UCSD-AML1 (cell line): ENCODE measurements at regions not wholly inside any gene's neighbourhood (a gene's known extent, or its start where the extent isn't known, plus 50 kb on each side); places are given as distances from the start of the nearest gene placed in this dataset.
"Not testable (repeated sequence)": the region's sequence is repeated elsewhere in the genome, so short reads cannot be mapped to it uniquely, and the experiment has no call there.

ENCODE experiments used
- DNase-seq: peaks from one replicate; lab custom pipeline; 2025; ENCODE audit not compliant: unreplicated experiment; lab: John Stamatoyannopoulos, UW

DNA sequence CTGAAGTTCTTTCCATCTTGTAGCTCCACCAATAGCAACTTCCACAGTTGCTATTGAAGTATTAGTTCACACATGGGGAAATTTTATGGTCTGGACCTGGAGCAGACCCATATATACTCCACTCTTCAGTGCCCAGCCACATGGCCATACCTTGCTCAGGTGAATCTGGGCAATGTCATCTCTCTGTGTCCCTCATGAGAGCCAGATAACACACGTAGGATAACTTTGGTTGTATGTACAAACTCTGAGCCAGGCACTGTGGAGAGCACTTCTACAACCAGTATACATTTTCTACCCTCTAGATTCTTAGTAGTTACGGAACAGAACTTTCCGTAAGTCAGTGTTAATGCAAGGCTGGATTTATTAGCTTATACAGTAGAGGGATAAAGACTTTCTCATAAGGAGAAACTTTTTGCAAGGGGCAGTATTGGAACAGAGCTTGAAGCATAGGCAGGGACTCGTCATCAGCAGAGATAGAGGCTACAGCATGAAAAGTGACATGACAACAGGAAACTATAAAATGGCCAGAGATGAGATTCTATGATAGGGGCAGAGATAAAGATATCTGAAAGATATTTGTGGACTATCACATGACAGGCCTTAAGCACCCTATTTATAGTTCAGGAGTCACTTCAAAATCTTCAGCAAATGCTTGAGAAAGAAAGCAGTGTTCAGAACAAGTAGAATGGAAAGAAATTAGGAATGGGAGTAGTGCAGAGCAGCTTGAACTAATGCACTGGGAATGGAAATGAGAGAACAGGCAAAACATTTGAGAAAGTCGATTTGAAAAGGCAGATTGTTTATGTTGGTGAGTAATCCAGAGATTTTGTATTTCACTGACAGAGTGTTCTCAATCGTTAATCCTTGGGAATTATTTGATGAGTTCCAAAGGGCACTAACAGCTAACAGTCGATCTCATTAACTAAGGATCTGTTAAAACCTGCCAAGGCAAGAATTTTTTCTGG is 481.8 kb downstream of the USP25 start:
- no peak for DNase-seq

DNA sequence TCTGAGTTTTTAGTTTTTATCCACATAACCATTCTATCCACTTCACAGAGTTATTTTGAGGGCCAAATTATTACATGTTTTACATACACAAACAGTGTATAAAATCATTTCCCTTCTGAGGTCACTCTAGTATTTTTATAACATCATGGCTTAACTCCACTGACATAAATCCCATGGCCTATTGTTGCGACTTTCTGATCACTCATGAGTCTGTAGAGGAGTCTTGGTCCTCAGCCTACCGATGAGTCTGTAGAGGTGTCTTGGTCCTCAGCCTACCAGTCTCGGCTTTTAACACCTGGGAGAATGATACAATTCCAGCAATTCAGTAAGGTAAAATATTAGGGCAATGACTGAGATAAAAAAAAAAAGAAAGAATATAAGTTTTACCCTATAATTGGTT is 483.7 kb downstream of the USP25 start:
- DNase-seq: no peak

DNA sequence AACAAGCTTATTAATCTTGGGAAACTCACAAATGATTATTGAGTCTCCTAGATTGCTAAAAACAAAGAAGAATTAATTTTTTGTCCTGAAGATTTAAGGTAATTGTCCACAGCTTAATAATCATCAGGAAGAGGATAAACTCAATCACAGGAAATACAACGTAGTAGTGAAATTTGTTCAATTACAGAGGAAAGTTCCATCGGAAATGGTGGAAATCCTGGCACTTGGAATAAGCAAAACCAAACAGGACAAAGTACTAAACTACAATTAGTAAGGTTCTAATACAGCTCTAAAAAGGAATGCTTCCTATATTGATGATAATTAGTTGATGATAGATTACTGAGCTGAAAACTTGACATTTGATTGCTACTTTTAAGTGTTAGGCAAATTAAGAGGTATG is 485.4 kb downstream of the USP25 start:
- no peak for DNase-seq

DNA sequence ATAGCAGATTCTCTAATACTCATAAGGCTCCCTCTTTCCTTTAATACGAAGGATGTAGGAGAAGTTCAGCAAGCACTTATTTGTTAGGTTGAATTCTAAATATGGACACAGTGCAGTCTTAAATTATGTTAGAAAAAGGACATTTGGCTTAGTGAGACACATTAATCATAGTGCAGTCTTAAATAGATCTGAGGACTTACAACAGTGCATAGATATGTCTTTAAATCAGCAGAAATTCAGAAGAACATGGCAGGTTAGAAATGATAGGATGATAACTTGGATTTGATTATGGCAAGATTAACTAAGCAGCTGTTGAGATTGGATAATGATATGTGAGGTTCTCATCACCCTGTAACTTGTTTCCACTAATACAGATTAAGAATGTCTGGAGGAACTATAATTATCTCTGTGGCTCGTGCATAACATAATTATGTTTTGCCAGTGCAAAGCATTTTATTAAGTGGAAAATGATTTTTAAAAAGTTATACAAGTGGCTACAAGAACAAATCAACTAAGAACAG is 485.9 kb downstream of the USP25 start:
- no peak for DNase-seq

DNA sequence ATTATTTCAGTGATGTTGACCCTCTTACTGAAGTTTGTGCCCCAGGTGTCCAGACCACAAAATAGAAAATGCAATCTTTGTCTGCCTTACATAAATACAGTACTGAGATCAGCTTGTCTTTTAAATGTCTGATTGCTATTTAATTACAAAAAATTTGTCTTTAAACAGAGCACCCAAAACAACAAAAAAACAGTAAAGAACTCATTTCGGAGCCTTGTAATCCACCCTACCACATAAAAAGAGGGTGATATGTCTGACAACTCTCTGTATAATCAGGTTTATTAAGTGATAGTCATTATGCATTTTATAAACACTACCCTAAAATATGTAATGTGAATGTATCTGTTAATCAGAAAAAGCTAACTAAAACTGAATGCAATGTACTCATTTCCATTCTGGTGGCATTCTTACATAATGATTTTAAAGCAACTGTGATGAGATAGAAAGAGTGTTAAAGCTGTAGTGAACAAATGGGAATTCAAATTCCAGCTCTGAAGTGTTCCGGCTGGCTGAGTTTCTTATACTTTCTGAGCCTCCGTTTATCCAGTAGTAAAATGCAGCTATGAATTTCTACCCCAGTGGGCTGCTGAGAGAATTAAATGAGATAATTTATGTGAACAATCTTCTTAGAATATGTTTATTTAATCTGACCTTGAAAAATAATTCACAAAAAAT is 486.6 kb downstream of the USP25 start:
- no peak for DNase-seq

DNA sequence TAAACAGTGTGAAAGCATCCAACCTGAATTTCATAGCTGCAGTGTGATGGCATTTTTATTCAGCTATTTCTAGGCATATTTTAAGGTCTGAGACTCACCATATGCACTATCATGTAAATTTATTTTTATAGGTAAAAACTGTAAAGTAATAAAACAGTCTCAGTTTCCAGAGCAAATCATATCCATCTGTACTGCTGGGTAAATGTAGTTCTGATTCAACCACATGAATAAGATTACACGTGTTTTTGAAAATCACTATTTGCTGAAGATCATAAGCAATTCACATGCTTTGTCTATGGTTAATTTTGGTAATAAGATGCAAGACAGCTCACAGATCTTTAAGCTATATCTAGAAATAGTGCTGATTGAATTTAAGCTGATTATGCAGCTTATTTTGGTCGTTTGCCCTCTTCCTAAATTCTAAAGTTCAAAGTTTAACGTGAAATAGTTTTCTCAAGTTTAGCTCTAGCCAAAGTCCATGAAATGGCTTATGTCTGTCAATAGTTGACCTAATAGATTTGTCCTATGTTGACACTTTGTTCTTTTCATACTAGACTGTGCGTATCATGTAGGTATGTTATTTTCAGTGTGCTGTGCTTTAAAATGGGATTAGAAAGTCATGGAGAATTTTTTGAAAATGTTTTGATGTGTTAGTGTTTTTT is 489.0 kb downstream of the USP25 start:
- DNase-seq: no peak

DNA sequence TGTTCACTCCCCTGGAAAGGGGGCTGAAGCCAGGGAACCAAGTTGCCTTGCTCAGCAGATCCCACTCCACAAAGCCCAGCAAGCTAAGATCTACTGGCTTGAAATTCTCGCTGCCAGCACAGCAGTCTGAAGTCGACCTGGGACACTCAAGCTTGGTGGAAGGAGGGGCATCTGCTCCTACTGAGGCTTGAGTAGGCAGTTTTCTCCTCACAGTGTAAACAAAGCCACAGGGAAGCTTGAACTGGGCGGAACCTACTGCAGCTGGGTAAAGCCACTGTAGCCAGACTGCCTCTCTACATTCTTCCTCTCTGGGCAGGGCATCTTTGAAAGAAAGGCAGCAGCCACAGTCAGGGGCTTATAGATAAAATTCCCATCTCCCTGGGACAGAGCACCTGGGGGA is 495.0 kb downstream of the USP25 start:
- not testable (repeated sequence) for DNase-seq

DNA sequence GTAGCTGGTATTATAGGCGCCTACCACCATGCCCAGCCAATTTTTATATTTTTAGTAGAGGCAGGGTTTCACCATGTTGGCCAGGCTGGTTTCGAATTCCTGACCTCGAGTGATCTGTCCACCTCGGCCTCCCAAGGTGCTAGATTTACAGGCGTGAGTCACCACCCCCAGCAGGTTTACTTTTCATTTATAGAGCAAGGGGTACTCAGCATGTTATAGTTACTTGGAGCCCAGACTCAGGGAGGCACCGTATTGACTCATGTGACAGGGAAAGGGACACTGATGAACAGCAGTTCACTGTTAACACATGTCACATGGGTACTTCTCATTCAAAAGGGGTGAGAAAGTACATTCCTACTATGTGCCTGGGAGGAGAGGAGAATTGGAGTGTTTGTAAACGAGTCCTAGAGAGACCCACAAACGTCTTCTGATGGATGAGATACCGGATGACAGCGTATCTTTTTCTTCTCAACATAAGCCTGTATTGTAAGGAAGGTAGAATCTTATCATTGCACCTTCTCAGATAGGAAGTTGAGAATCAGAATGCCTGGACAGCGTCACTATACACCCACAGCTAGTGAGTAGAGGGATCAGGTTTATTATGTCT is 510.0 kb downstream of the USP25 start:
- no peak for DNase-seq

DNA sequence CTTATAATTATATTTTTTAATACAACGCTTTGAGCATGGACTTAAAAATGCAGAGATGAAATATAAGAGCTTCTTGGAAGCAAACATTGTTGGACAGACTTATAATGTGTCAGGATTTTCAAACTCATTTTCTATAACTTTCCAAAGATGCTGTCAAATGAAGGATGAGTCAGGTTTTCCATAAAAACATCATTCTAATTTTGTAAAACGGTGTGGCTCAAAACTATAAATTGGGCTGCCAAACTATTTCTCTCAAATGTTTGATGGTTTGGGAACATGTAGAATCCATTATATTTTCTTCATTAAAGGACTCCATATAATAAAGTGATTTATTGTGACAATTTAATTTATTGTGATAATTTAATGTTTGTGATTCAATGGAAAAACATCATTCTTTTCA is 511.2 kb downstream of the USP25 start:
- DNase-seq: no peak

DNA sequence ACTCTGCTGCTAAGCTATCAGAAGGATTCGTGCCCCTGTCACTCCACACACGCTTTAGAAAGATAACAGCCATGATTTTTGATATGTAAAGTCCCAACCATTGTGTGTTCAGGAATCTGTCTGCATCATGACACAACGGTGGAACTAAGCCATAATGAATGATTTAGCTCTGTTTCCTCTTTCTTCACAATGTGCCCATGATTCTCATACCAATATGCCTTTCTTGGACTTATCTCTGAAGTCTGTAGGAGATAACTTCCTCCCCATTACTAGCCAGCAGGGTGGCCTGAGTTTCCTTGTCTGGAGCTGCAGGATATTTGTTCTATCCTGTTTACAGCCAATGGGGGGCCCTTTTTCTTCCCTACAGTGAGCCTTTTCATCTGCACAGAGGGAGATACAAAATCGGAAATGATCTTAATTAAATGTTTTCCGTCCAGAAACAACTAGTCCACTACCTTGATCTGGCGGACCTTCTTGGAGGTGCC is 511.7 kb downstream of the USP25 start:
- peak; percentile 38 for DNase-seq

DNA sequence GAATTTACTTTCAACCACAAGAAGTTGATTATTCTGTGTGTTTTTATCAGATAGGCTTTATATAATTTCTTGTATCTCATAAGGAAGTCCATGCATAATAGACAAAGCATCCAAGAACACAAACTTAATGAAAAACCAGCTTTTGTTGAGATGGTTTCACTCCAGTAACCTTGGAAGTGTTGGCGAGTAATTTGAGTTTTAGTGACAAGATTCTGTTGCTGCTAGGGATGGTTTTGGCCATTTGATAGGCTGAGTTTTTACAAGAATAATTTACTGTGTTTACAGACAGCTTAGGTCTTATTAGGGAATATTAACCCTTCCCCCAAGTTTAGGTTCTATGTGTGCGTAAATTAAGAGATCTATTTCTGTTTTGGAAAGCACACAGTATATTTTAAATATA is 513.6 kb downstream of the USP25 start:
- no peak for DNase-seq

DNA sequence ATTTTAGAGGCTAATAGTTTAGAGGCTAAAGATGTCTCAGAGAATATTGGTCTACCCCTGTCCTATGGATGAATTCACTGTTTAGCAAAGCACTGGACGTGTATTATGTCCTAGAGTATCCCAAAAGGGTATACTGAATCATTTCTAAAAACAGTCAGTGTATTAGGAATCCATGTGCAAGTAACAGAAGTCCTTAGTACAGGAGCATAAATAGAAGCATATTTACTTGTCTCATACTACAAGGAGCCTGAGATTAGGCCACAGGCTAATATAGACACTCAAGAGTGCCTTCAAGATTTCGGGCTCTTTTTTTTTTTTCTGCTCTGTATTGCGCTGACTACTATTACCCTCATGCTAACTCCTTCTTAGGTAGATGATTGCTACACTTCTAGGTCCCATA is 518.9 kb downstream of the USP25 start:
- no peak for DNase-seq

DNA sequence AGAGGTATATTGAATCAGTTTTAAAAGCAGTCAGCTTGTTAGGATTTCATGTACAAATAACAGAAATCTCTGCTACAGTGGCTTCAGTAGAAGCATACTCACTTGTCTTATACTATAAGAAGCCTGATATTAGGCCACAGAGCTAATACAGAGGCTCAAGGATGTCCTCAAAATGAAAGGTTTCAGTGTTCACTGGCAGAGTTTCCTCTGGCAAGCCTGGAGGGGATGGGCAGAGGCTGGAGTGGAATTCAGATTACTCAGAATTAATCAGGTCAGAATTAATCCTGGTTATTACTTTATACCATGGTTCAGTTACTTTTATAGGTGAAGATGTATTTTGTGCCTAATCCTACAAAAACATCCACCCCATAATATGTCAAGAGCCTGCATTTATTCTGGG is 520.5 kb downstream of the USP25 start:
- no peak for DNase-seq

DNA sequence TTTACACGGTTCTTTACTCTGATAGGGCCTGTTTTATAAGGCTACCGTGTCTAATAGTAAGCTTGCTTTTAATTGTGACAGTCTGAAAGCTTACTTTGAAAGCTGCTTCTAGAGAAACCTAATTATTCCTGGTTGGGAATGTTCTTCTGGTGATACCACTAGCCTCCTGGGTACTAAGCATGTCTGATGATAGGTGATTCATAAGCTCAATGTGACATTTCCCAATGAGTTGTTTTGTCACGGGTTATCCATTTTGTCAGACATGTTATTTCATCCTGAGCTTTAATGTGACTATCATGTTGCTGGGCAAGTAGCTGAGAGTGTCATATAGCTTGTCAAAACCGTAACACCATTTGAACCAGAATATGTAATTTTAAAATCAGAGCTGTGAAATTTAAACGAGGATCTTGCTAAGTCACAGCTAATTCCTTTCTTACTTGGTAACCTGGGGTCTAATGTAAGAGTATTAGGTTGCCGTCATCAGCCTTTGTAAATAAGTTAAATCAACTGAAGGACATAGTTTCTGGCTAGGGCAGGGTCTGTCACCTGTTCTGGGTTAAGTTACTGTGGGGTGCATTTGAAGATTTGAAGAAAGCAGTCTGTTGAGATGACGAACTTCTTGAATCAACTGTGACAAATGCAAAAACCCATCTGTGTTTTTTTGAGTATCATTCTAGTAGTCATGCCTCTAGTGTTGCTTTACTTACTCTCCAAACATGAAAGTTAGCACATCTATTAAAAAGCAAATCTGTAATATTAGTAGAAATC is 529.2 kb downstream of the USP25 start:
- no peak for DNase-seq

DNA sequence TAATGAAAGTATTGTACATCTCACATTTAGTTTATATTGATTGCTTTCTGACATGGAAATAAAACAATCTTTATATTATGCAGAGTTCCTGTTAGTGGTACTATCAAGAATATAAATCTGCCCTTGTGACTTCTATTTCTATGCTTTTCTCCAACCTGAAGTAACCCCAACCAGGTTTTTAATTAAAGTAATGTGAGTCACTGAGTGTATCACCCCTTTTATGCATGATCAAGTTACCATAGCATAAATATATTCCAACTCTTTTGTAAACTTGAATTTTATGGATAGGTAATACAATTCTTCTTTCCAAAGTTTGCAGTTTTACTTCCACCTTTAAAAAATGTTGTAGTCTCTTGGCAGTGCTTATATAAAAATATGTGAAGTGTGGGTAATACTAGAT is 532.3 kb downstream of the USP25 start:
- no peak for DNase-seq

DNA sequence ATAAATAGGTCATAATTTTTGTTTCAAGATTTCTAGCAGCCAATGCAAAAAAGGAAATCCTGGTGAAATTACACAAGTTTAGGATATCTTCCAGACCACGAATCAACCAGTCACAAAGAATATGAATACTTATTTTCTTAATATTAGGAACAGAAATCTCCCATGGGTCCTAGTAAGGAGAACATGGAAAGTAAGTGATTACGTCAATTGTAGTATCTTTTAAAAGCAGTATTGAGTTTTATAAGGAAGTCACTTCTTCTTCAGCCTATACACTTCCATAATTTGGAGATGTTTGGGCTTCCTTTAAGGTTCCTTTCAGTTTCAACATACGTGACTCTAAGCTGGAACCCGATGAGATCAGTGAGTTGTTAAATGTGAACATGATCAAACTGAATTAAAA is 534.5 kb downstream of the USP25 start:
- no peak for DNase-seq

DNA sequence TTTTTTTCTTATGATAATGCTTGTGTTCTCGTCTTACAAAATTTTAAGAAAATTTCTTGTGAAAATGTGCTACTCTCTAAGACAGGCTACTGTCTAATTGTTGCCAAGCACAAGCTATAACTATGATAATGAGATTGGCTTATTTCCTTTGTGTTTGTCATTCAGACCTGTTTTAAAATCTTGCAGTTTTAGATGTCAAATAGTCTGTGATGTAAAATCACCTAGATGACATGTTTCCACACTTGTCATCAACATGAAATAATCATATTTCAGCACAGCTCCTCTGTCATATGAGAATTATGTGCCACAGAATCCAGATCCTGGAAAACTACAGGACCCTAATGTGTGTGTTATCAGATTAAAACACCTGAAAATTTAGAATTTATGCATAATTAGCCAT is 539.7 kb downstream of the USP25 start:
- no peak for DNase-seq

DNA sequence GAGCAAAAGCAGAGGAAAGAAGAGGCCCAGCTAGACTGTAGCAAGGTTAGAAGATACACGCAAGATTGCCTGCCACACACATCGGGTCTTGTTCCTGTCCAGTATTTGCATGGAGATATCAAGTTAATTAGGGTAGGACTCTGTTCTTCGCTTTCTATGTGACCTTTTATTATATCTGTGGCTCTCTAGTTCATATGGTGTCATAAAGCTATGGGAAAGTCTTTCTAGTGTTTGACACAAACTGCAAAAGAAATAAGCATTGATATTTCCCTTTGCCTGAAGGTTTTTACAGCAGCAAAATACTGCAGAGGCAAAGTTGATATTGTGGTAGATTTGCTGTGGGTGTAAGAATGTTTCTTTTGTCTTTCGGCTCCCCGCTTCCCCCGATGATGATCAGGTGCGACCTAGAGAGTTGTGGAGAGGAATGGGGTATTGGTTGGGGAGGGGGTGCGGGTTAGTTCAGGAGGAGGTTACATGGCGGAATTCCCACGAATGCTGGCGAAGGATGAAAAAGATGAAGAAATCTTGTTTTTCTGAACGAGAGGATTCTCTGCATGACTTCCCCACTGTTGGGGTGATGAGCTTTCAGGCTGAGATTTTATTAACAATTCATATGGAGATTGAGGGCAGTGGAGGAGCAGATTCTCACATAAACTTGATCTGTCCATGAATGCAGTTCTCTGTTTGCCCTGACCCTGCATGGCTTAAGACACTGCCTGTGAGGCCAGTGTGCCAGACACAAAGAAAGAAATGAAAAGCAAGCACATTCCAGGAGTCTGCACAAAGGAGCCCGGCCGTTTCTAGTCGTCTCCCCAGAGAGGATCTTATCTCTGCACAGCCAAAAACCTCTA is 550.2 kb downstream of the USP25 start:
- DNase-seq: no peak

DNA sequence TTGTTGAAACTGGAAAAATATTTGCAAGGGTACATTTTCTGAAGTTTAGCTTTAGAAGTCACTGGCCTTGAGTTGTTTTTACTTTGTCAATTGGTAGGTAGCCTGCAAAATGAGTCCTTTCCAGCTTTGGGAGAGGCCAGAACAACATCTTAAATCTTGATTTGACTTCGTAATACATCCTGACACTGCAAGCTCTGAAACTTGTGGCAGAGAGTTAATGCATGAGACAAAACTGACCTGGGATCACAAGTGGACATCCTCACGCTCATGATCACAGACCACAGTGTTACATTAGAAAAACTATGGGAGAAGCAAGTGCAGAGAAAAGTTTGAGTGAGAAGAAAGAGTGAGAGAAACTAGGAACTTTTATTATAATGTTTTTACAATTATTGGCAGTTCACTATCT is 550.9 kb downstream of the USP25 start:
- no peak for DNase-seq
